Uterus (tissue), 2 donors: ENCODE measurements at regions not wholly inside any gene's neighbourhood (a gene's known extent, or its start where the extent isn't known, plus 50 kb on each side); places are given as distances from the start of the nearest gene placed in this dataset.

ENCODE experiments used
- CTCF ChIP-seq, 4 experiments: fragments of 200-600 bp in 2 of 4; fragments of 450-650 bp in 2 of 4; sonication (generic) in 2 of 4; IDR thresholded peaks; one replicate each; pipeline ENCODE4 v1.5.1; 2016 to 2019; ENCODE audit warnings: antibody characterized with exemption in 4 of 4, mild to moderate bottlenecking in 2 of 4, moderate library complexity in 1 of 4
- POLR2A ChIP-seq, 2 donors: fragments of 450-650 bp; IDR thresholded peaks; one replicate each; pipeline ENCODE4 v1.6.1; 2016; ENCODE audit warnings: antibody characterized with exemption in 2 of 2, mild to moderate bottlenecking in 1 of 2, moderate library complexity in 1 of 2

DNA sequence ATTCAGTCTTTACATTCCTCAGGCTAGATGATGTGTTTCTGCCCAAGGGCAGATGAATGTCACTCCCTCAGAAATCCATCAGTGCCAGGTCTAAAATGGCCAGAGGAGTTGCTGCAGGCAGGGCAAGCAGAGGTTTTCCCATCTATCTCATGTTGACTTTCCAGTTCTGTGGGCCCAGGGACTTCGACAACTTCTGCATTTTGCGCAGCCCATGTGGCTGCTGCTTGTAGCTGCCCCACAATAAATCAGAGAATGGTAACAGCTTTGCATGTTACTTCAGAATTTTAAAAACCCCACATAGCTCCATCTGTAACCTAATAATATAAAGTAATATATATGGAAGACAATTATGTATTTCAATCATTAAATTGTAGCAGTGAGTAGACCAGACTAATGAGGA is 1367.7 kb upstream of the AGA start:
- no peak for TF ChIP-seq CTCF (IDR thresholded peaks at IDR 0.05)
- no peak for TF ChIP-seq POLR2A (IDR thresholded peaks at IDR 0.05)
